Dedifferentiated amniotic fluid mesenchymal stem cell (primary cell): ENCODE measurements at regions not wholly inside any gene's neighbourhood (a gene's known extent, or its start where the extent isn't known, plus 50 kb on each side); places are given as distances from the start of the nearest gene placed in this dataset.
"Not testable (repeated sequence)": the region's sequence is repeated elsewhere in the genome, so short reads cannot be mapped to it uniquely, and the experiment has no call there.

Source experiments
- DNase-seq: peaks from one replicate; pipeline ENCODE4 v3.0.0-alpha.2; 2016; ENCODE audit errors: extremely low spot score

DNA sequence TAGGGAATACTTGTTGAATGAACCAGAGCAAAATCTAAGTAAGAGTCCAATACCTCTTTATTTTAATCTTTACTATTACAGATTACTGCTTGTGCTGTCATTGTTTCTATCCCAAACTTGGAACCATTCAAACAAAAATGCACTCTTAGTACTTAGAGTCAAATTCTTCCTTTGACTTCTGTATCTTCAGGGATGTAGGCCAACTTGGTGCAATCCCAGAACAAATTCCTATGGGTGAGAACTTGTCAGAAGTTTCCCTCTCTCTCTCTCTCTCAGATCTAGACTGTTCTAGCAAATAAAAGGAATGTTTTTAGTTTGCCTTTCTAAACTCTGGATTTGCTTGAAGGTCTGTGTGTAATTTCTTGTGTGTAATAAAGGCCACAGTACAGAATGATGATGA, 329.0 kb upstream of the TMTC4 start:
- no peak for DNase-seq

DNA sequence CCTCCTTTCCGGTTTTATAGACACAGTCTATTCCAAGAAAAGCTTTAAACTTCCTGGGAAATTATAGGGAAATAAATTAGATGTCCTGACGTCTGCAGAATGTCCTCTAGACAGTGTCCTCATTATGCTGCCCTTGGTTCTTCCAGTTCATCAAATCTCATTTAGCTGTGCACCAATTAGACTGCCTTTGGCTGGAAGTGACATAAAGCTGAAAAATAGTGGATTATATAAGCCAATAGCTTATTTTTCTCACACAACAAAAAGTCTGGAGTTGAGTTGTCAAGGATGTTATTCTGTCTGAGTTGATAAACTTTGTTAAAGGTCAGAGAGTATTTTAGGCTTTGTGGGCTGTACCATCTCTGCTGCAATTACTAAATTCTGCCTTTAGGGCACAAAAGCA, 314.8 kb upstream of the TMTC4 start:
- DNase-seq = no peak

DNA sequence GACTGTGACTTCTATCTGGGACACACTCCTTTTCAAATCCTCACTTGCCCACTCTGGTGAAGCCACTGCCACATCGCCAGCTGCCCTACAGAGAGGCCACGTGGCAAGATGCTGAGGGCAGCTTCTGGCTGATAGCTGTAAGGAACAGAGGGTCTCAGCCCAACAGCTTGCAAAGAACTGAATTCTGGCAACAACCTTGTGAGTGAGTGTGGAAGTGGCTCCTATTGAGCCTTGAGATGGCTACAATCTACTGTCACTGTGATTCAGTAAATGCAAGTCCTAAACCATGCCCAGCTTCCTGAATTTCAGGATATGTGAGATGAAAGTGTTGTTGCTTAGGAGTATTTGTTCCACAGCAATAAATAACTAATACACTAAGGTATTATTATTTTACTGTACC, 314.3 kb upstream of the TMTC4 start:
- no peak for DNase-seq

DNA sequence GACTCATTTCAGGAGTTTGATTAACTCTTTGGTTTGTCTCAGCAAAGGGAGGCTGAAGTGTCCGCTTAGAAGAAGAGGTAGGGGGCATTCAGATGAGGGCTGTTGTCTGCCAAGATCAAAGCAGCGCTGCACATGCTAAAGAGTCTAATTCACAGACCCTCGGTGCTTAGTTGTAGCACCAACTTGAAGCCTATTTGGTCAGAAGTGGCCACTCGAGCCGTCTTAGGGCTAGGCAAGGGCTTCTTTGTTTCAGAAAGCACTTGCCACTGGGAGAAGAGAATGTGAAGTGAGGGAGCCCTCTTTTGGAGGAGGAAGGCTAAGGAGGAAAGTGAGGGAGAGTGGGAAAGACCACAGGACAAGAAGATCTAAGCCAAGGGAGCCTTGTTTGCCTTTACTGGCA, 313.4 kb upstream of the TMTC4 start:
- DNase-seq = no peak

DNA sequence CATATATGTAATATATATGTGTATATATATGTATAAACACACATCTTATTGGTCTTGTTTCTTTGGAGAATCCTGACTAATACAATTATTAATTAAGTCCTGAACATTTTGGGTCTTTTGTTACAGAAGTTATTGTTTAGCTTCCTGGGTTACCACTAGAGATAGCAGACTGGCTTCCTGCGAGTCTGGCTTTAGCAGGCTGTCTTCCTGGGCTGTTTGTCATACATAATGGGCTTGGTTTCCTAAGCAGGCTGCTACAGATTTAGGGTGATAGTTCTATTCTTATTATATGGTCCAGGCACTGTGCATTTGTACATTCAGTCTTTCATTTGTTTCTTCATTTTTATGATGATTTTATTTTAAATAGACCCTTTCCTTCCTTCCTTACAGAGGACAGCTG, 312.0 kb upstream of the TMTC4 start:
- no peak for DNase-seq

DNA sequence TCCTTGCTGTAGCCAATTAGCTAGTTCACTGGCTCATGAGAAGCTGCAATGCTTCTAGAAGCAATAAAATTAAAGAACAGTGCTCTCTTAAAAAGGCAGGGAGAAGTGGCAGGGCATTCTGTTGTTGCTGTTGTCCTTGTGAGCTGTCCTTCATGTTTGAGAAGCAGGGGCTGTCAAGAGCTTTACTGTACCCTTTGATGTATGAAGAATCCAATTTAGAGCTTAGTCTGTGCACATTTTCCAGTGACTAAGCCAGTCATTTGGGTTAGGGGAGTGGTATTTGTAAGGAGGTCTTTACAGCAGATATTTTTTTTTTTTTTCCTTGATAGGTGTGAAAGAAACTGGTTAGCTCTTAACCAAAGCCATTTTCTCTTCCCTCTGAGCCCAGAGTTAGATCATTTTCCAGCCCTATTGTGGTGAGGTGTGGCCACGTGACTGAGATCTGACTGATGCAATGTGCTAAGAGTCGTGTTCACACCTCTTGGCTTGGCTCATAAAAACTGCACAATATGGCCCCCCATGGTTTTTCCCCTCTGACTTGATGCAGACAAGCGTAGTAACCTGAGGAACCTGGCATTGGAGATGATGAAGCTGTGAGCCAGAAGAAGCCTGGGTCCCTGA, 309.6 kb upstream of the TMTC4 start:
- no peak for DNase-seq

DNA sequence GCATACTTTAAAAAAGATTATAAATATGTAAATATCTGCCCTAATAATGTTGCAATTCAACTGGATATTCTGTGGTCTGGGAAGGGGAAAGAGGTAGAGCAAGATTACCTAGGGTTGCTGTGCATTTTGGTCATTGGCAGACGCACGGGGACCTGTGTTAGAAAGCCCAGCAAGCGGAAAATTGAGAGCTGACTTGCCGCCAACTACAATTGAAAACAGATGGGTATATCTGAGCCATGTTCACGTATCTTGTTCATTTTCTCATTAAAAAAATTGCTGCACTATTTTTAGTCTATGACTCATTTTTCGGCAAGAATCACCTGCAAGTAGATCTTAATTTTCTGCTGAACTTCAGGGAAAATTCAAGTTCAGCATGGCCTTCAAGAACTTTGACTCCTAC, 308.5 kb upstream of the TMTC4 start:
- no peak for DNase-seq

DNA sequence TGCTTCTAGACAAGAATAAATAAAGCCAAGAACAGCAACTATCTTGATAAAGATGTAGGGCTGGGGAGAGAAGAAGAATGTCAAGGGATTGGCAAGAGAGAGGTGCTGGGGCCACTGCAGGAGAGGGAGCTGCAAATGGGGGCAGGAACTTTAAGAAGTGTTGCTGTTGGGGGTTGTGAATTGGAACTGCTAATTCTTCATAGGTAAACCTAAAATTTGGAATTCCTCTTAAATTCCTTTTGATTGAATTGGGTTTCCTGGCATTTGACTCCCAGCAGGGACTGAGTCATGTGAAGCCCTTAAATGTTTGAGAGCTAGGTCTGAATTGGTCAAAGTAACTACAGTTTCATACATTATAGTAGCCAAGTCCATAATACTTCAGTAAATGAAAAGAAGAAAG, 305.6 kb upstream of the TMTC4 start:
- DNase-seq = no peak

DNA sequence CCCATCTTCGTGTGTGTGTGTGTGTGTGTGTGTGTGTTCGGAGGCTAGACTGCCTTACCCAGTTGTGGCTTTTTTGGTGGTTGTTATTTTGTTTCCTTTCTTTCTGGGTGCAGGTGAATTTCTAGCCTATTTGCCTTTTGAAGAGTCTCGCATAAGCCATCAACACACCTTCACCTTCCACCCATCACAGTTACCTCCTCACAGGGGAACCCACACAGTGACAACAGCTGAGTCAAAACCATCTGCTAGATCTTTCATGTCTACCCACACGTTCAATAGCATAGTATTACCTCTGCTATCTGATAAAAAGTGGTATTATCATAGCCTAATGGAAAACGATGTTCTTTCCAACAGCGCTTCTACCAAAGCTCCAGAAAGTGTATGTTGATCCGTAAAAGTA, 303.2 kb upstream of the TMTC4 start:
- DNase-seq = no peak

DNA sequence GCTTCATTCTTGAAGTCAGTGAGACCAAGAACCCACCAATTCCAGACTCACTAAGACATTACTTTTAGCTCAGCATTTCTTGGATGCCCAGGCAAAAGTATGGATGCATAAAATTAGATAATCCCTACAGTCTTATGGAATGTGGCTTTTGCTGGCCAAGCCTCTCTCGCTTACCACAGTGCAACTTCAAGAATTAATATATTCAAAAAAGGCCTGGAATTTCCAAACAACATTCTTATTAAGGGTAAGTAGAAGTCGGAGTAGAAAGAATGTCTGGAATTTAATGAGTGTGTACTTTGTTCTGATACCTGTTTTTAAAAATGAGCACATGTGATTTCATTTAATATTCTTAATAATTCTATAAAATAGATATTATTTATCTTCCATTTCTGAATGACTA, 302.4 kb upstream of the TMTC4 start:
- DNase-seq = no peak

DNA sequence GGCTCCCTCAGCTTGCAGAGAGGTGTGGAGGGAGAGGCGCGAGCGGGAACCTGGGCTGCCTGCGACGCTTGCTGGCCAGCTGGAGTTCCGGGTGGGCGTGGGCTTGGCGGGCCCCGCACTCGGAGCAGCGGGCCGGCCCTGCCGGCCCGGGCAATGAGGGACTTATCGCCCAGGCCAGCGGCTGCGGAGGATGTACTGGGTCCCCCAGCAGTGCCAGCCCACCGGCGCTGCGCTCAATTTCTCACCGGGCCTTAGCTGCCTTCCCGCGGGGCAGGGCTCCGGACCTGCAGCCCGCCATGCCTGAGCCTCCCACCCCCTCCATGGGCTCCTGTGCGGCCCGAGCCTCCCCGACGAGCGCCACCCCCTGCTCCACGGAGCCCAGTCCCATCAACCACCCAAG, 301.1 kb upstream of the TMTC4 start:
- DNase-seq = not testable (repeated sequence)

DNA sequence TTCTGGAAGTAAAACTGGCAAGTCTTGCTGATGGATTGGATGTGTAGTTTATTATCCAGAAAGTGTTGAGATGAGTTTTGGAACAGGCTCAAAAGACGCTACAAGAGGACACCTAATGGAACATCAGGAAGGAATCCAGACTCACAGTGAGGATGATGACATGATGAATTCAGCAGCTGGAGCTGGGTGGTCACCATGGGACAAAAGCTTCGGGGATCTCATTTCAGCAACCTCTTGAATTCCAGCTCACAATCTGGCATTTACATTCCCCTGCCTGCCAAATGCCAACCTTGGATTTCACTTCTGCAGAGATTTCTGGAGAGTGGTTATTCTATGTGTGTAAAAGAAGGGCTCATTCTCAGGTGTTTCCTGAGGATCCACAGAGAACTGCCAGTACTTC, 288.0 kb upstream of the TMTC4 start:
- no peak for DNase-seq

DNA sequence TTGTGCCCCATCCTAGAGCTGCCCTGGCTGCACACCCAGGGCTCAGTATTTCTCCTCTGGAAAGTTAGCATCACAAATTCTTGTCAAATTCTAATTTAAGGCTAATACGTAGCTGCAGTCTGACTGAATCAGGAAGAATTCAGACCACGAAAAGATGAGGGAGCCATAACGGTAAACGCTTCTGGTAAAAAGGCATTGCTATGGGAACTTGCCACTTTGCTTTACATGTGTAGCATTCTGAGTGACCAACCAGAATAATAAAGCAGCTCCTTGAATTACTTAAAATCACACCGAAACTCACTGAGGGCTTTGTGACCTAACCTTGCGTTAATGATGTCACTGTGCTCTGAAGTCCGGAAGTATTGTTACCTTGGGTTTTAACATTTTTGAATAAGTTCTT, 286.6 kb upstream of the TMTC4 start:
- no peak for DNase-seq

DNA sequence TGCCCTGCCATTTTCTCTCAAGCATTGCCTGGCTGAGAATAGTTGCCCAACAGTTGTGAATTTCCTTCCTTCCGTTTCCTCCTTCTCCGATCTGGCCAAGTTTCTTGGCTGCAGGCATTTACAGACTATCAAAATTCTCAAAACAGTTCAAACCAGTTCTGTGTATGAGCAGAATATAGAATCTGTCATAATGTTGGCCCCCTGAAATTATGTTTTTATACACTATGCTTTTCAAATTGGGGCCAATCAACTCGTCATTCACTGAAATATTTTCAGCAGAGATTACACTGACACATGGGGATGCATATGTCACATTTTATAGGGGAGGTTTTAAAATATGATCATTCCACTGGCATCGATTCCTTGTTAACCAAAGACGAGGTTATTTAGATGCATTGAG, 284.2 kb upstream of the TMTC4 start:
- DNase-seq = no peak

DNA sequence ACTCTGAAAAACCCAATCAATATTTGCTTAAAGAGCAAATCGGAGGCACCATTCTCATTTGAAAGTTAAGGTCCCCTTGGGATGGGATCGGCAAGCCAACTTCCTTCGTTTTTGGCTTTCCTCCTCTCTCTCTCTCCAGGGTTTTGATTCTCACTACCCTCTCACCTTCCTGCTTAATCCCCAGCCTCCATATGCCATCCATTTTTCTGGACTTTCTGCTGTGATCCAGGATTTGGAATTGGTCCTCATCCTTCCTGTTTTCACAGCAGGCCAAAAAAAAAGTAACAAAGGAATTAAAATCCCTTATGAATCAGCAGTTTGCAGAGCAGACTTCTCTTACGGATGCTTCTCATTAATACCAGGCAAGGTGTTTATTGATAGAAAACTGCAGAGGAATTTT, 283.1 kb upstream of the TMTC4 start:
- DNase-seq = no peak

DNA sequence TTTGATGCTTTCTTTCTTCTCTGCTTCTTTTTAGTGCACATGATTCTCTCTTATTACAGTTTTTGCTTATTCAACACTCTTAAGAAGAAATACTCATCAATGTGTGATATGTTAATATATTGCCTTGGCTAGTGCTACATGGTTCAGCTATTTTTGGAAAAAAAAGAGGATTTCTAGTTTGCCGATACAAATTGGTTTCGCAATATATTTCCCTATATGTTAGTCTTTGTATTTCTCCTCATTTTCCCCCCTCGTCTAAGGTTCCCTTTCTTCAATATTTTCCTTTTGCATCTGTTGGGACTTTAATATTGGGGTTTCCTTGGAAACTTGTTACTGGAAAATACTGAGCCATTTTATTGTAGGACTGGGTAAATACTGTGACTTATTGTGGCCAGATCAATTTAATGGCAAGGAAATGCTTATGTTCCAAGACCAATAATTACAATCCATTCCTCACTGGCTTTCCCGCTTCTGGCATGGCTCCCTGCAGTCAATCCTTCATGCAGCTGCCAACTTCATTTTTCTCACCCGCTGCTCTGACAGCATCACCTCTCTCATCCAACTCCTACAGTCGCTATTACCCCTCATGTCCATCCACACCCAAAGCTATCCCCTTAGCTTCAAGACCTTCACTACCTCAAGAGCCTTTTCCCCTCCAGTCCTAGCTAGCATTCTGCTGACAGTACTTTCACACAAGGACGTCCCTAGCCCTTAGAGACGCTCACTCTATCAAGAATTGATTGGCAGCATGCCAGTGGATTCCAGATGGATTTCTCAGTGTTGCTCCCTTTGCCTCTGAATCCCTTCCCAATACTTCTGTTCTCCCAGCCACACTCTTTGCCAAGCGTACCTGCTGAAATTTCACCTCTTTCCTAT, 280.1 kb upstream of the TMTC4 start:
- DNase-seq = no peak

DNA sequence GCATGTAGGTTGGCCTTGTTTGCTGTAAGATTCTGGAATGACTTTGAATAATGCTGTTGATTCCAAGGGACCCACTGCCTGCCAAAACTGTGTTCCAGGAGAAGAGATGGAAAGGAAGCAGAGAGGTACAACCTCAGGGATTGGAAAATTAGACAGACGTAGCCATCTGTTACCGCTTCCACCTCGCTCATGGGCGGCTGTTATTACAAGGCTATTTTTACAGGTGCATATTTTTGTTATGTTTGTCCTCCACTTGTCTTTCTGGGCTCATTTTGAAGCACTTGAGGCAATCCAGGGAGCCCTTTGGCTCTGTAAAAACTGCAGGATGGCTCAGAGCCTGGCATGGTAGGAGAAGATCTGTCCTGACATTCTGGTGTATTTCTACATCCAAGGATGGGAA, 276.4 kb upstream of the TMTC4 start:
- no peak for DNase-seq

DNA sequence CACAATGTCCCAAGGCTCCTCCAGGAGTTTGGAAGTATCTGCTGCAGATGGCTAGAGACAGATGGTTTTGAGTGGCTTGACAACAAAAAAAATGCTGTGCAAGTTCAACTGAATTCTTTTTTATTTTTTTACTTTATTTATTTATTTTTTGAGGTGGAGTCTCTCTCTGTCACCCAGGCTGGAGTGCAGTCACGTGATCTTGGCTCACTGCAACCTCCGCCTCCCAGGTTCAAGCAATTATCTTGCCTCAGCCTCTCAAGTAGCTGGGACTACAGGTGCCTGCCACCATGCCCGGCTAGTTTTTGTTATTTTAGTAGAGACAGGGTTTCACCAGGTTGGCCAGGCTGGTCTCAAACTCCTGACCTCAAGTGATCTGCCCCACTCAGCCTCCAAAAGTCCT, 274.3 kb upstream of the TMTC4 start:
- DNase-seq = not testable (repeated sequence)

DNA sequence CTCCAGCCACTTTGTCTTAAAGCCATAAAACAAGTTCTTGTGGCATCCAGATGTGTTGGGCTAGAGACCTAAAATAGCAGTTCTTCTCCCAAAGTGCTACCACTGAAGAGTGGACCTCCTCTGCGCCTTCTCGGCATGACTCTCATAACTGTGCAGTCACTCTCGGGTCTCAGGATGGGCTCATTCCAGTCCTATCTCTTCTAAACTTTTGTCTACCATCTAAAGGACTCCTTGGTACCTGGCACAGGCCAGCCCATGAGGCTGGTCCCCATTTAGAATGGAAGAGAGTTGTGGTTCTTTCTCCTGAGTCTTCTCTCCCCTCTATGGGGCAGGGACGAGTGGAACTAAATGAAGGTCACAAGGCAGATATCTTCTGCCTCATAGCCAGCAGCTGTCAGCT, 272.0 kb upstream of the TMTC4 start:
- no peak for DNase-seq

DNA sequence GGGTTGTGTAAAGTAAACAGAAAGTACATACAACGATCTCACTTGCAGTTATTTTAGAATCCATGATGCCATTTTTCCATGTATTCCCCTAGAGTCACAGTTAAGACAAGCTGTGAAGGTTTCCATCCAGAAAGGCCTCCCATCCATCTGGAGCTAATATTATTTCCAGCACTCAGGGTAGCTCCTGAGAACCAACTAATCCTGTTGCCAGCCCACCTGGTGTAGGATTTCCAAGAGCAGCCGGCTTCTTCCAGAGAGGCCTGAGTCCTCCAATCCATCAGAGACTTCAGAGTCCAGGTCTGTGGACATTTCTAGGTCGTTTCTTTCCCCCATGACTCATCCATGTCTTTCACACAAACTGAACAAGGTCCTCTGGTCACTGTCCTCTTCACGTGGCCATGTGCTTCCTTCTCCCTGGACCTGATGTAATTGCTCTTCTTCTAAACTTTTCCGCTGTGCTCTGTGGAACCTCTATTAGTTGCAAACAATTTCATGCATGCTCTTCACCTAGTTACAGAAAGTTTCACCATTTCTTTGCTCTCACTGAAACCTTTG, 270.3 kb upstream of the TMTC4 start:
- no peak for DNase-seq

DNA sequence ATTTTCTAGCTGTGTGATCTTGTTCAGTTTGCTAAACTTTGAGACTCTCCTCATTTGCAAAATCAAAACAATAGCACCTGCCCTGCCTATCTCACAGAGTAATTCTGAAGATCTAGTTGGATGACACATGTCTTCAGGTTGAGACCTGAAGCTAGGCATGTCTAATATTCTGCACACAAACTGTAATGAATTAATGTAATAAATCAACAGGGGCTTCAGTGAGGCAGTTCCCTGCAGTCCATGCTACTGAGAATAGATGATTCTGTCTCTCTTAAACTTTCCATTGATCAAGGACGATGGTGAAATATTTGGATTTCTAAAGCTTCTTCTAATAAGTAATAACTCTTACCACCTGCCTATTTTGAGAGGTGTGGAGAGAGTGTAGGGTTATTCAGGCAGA, 268.1 kb upstream of the TMTC4 start:
- no peak for DNase-seq

DNA sequence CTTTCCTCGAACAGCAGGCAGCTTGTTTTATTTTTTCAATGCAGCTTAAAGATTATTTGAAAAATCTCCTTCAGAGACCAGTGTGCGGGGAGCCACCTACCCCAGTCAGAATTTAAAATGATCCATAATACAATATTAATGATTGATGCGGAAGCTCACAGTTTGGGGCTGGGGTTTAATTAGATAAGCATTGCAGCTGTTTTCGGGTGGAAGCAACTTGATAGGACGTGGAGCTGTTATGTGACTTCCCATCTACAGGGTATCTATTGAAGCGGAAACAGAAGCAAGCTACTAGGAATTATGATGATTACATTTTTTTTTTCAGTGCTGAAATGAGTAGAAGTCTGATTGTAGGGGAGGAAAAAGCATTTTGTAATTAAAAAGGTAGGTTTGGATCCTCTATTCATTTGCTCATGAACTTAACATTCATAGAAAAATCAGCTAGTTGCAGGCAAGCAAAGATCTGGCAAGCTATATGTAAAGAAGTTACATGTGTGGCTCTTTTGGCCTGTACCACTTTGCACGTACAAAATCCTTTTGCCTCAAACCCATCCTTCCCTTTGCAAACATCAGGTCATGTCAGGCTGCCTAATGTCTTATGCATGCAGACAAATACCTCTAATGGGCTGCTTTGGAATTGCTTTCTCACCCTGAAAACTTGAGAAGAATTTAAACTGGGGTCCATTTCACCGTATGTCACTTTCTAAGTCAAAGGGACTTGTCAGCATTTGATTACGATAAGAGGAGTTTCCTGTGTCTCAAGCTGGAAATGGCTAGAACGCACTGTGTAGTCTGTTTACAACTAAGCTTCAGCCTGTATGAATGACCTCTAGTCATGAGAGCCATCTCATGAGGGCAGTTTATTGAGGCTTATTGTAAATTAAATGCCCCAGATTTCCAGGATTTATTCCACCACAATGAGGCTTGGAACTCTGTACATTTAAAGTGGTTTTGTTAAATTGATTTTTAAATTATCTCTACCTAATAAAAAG, 267.1 kb upstream of the TMTC4 start:
- DNase-seq = no peak
